ENCODE measurements at regions not wholly inside any gene's neighbourhood (a gene's known extent, or its start where the extent isn't known, plus 50 kb on each side); places are given as distances from the start of the nearest gene placed in this dataset.

GRCh38 chr6:159099961-159100360, 55.2 kb upstream of the TAGAP start:
- DNase-seq (ENCODE audit: low read depth in 2 of 2) = no peak

- no peak for DNase-seq (ENCODE audit: low read depth in 2 of 2)
Observed at GRCh38 chr6:159099276-159099675, 54.5 kb upstream of the TAGAP start.

GRCh38 chr6:159098636-159099106, 53.9 kb upstream of the TAGAP start:
- DNase-seq (ENCODE audit: low read depth in 2 of 2) = peak; percentile 35 to 58

- peak in 1 of 2 donors; percentile 47 for DNase-seq (ENCODE audit: low read depth in 2 of 2)
Observed at GRCh38 chr6:159097256-159097655, 52.5 kb upstream of the TAGAP start.

- DNase-seq (ENCODE audit: low read depth in 2 of 2) = no peak
Observed at GRCh38 chr6:159095616-159096015, 50.8 kb upstream of the TAGAP start.

GRCh38 chr6:159094444-159095252, 49.9 kb upstream of the TAGAP start:
- peak in 1 of 2 donors; percentile 51 for DNase-seq (ENCODE audit: low read depth in 2 of 2)
